Esophagus muscularis mucosa (tissue), 3 donors: ENCODE measurements at regions not wholly inside any gene's neighbourhood (a gene's known extent, or its start where the extent isn't known, plus 50 kb on each side); places are given as distances from the start of the nearest gene placed in this dataset.

Source experiments
- POLR2A ChIP-seq: fragments of 450-650 bp; IDR thresholded peaks from one replicate; pipeline ENCODE4 v1.6.1; 2017; ENCODE audit warnings: antibody characterized with exemption, moderate library complexity, mild to moderate bottlenecking, low read depth
- TF ChIP-seq, protein P1 (sequence below), 3 experiments: fragments of 200-600 bp in 2 of 3; fragments of 450-650 bp in 1 of 3; sonication (generic) in 2 of 3; IDR thresholded peaks; one replicate each; pipeline ENCODE4 v1.5.1; 2017 to 2019; ENCODE audit warnings: antibody characterized with exemption in 3 of 3, mild to moderate bottlenecking in 2 of 3, moderate library complexity in 1 of 3

DNA sequence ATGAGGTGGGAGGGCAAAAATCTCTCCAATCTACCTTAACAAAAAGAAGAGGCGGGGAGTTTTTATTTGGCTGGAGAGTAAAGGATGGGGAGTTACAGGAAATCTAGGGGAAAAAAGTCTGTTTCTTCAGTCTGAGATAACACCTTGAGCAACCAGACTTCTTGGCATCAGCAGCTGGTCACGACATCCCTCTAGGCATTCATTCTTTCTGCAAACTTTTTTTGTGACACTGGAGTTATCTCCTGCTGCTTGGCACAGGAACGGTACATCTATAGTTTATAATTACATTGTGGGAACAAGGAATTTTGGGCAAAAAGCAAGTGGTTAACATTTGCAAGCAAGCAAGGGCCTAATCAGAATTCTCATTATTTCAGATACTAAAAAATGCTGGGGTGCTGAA lies 50.6 kb upstream of the IFNGR1 start:
- no peak for TF ChIP-seq POLR2A
- TF ChIP-seq, protein P1, sequence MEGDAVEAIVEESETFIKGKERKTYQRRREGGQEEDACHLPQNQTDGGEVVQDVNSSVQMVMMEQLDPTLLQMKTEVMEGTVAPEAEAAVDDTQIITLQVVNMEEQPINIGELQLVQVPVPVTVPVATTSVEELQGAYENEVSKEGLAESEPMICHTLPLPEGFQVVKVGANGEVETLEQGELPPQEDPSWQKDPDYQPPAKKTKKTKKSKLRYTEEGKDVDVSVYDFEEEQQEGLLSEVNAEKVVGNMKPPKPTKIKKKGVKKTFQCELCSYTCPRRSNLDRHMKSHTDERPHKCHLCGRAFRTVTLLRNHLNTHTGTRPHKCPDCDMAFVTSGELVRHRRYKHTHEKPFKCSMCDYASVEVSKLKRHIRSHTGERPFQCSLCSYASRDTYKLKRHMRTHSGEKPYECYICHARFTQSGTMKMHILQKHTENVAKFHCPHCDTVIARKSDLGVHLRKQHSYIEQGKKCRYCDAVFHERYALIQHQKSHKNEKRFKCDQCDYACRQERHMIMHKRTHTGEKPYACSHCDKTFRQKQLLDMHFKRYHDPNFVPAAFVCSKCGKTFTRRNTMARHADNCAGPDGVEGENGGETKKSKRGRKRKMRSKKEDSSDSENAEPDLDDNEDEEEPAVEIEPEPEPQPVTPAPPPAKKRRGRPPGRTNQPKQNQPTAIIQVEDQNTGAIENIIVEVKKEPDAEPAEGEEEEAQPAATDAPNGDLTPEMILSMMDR (IDR thresholded peaks at IDR 0.05) = no peak
